ENCODE measurements at regions not wholly inside any gene's neighbourhood (a gene's known extent, or its start where the extent isn't known, plus 50 kb on each side); places are given as distances from the start of the nearest gene placed in this dataset.

GRCh38 chr10:36721871-36722270 lies 403.5 kb upstream of the ANKRD30A start:
- no peak for TF ChIP-seq ZNF274 (IDR thresholded peaks at IDR 0.05; ENCODE audit: low read depth, low read length)
- no peak for TF ChIP-seq YY1 (IDR thresholded peaks at IDR 0.05; ENCODE audit: insufficient read depth, insufficient read length)
- no peak for TF ChIP-seq SUZ12 (IDR thresholded peaks at IDR 0.05; ENCODE audit: extremely low read depth, insufficient read depth, insufficient read length)

Data from NT2/D1 (cell line).